Sigmoid colon (tissue), 4 donors: ENCODE measurements at regions not wholly inside any gene's neighbourhood (a gene's known extent, or its start where the extent isn't known, plus 50 kb on each side); places are given as distances from the start of the nearest gene placed in this dataset.

Experiments used
- POLR2A ChIP-seq, 2 donors: fragments of 450-650 bp; IDR thresholded peaks; one replicate each; pipeline ENCODE4 v1.6.1; 2016; ENCODE audit warnings: antibody characterized with exemption in 2 of 2, mild to moderate bottlenecking in 2 of 2, moderate library complexity in 2 of 2
- POLR2AphosphoS5 ChIP-seq, 4 donors: sonication (generic); formaldehyde crosslinking; IDR thresholded peaks; one replicate each; pipeline ENCODE4 v1.6.1; 2017; ENCODE audit warnings: antibody characterized with exemption in 4 of 4
- TF ChIP-seq, protein P1 (sequence below), 4 experiments: fragments of 450-650 bp in 3 of 4; fragments of 200-600 bp in 1 of 4; IDR thresholded peaks; one replicate each; pipeline ENCODE4 v1.5.1; 2016 to 2019; ENCODE audit warnings: antibody characterized with exemption in 4 of 4, mild to moderate bottlenecking in 3 of 4, moderate library complexity in 2 of 4

DNA sequence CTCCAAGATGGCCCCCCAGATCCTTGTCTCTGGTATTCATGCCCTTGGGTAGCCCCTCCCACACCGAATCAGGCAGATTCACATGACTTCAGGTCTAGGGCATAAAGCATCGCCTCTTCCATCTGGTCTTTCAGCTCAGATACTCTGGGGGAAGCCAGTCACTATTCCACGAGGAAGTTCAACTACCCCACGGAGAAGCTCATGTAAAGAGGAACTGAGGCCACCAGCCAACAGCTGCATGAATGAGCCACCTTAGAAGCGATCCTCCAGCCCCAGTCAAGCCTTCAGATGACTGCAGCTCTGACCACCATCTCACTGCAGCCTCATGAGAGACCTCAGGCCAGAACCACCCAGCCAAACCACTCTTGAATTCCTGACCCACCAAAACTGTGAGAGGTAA, 54.1 kb downstream of the SOCS3 start:
- TF ChIP-seq POLR2A (IDR thresholded peaks at IDR 0.05) (no peak), POLR2AphosphoS5 (IDR thresholded peaks at IDR 0.05) (no peak)
- TF ChIP-seq, protein P1, sequence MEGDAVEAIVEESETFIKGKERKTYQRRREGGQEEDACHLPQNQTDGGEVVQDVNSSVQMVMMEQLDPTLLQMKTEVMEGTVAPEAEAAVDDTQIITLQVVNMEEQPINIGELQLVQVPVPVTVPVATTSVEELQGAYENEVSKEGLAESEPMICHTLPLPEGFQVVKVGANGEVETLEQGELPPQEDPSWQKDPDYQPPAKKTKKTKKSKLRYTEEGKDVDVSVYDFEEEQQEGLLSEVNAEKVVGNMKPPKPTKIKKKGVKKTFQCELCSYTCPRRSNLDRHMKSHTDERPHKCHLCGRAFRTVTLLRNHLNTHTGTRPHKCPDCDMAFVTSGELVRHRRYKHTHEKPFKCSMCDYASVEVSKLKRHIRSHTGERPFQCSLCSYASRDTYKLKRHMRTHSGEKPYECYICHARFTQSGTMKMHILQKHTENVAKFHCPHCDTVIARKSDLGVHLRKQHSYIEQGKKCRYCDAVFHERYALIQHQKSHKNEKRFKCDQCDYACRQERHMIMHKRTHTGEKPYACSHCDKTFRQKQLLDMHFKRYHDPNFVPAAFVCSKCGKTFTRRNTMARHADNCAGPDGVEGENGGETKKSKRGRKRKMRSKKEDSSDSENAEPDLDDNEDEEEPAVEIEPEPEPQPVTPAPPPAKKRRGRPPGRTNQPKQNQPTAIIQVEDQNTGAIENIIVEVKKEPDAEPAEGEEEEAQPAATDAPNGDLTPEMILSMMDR (IDR thresholded peaks at IDR 0.05): no peak
